ENCODE measurements at regions not wholly inside any gene's neighbourhood (a gene's known extent, or its start where the extent isn't known, plus 50 kb on each side); places are given as distances from the start of the nearest gene placed in this dataset.
"Not testable (repeated sequence)": the region's sequence is repeated elsewhere in the genome, so short reads cannot be mapped to it uniquely, and the experiment has no call there.

GRCh38 chr7:109834851-109835250 lies 1256.1 kb upstream of the LRRN3 start:
- no peak for DNase-seq

DNA sequence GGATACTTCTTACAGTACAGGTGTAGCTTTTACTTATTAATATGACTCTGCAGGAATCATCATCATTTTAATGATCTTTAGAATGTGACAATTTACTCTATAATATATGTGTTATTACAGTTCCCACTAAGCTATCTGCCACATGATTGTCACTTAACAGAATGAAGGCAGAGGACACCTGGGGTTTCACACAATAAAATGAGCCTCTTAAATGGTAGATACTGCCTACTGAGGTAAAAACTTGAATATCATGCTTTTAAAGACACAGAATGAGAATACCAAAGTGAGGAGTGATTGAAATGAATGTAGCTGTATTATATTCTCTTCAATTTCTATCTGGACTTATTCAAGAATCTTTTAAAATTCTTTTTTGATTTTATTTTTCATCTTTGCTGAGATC lies 1255.3 kb upstream of the LRRN3 start:
- DNase-seq = no peak

GRCh38 chr7:109836016-109836415 lies 1254.9 kb upstream of the LRRN3 start:
- DNase-seq = no peak

- DNase-seq = no peak
Observed at GRCh38 chr7:109842386-109842785, 1248.5 kb upstream of the LRRN3 start.

GRCh38 chr7:109844362-109844761 lies 1246.6 kb upstream of the LRRN3 start:
- DNase-seq = peak; percentile 9

- no peak for DNase-seq
Observed at GRCh38 chr7:109864230-109864629, 1226.7 kb upstream of the LRRN3 start.

DNA sequence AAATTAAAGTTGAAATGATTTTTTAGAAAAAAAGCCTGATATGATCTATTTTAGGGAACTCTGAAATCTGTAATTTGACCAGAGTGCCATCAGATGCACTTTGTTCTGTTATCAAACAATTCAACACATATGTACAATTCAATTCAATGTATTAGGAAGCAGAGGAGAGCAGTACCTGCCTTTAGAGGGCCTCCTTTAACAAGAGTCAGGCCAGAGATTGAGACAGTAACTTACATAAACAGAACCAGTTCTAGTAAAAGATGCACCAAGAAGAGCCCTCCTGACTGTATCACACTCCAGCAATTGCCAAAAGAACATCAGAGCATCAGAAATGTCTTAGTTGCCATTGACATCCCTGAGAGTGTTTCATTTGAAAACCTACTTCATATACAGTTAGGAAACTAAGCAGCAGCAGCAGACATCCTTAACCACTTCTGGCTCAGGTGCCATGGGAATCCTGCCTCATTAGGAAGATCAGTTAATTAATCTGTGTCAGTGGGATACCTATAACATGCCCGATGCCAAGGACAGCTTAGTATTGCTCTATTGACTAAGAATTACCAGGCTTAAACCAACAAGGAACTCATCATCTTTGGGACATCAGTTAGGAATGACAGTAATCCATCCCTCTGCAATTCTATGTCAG lies 1222.6 kb upstream of the LRRN3 start:
- DNase-seq = peak; percentile 6

DNA sequence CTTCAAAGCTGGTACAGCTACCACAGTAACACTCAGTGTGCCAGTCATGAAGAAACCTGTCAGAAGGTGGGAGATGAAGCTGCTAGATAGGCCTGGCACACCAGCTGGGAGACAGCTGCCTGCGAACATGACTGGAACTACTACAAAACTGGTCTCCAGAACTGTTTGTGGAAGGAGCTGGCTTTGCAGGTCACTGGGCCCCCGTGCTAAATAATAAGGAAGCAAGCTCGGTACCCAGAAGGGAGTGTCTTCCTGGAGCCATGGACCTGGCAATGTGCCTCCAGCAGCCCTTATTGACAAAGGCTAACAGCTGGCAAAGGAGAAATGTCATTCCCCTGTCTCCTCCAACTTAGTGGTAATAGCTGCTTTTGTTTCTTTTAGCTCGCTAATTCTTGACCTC lies 1217.6 kb upstream of the LRRN3 start:
- peak; percentile 8 for DNase-seq

DNA sequence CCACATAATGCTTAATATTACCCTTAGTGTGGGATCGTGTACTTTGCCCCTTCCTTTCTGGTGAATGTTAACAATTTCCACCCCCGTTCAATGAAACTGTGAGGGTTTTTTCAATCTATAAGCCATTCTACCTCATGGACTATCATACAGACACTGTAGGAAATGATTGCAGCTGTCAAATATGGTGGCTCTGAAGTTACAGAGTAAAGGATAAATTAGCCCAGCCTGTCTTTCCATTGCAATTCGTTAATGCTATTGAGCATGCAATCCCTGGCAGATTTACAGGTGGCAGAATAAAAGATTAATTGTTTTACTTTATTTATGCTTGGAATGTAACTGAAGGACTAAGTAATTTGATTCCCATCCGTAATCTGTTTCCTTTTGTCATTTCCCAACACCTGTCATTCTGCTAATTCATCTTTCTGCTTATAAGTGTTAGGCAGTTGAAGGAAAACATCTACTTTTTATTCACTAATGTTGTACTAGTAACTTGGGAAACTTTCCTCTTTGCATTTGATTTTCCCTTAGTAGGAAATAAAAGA lies 1211.6 kb upstream of the LRRN3 start:
- peak; percentile 63 for DNase-seq

DNA sequence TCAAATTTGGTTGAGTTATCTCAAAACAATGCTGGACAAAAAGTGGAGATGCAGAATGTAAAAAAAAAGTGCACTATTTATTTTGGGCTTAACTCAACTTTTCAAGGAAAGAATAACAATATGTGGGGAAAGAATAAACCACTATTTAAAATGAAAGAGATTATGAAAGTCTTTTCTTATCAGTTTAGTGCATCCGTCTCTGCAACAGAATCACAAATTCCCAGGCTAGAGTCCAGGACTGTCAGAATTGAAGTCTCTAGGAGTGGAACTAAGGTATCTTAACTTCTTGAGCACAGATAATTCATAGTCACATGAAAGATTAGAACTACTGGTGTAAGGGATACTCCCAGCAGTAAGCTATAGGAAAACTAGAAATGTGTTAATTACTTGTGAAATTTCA lies 1200.3 kb upstream of the LRRN3 start:
- no peak for DNase-seq

GRCh38 chr7:109893231-109893630 lies 1197.7 kb upstream of the LRRN3 start:
- no peak for DNase-seq

DNA sequence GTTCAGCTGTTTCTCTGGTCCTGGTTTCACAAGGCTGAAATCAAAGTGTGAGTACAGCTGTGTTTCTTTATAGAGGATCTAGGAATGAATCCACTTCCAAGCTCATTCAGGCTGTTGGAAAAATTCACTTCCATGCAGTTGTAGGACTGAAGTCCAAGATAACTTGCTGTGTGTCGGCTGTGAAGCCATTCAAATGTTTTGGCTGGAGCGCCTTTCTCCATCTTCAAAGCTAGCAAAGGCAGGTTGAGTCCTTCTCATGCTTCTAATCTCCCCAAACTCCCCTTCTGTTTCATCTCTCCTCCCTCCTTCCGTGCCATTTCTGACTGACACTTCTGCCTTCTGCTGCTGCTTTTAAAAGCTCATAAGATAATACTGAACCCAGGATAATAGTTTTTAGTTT lies 1195.4 kb upstream of the LRRN3 start:
- DNase-seq = no peak

DNA sequence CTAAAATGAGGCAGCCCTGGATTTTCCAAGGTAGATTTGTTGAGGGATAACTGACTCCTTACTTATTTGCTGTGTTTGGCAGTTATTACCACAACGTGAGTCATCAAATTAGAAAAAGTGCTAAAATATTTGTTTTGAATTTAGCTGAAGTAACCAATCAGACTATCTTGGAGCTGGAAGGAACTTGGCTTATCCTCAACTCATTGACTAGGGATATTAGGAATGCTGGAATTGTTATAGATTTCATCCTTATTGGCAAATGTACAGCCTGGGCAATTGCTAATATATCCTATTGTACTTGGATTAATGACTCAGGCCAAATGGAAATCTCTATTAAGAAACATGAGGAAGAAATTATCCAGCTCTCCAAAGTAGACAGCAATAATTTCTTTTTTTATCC lies 1189.0 kb upstream of the LRRN3 start:
- DNase-seq = no peak

- not testable (repeated sequence) for DNase-seq
Observed at GRCh38 chr7:109905368-109906065, 1185.4 kb upstream of the LRRN3 start.

GRCh38 chr7:109915670-109916069 lies 1175.3 kb upstream of the LRRN3 start:
- DNase-seq = no peak

GRCh38 chr7:109926738-109927137 lies 1164.2 kb upstream of the LRRN3 start:
- DNase-seq = no peak

DNA sequence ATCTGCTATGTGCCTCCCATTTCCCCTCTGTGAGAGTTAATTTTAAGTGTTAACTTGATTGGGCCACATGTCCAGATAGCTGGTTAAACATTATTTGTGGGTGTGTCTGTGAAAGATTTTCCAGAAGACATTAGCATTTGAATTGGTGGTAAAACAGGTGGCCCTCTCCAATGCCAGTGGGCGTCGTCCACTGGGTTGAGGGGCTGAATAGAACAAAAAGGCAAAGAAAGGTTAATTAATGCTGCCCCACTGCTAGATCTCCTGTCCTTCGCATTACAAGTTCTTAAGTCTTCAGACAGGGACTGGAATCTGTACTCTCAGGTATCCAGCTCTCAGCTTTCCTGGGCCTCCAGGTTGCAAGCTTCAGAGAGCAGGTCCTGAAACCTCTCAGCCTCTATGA lies 1160.9 kb upstream of the LRRN3 start:
- no peak for DNase-seq

DNA sequence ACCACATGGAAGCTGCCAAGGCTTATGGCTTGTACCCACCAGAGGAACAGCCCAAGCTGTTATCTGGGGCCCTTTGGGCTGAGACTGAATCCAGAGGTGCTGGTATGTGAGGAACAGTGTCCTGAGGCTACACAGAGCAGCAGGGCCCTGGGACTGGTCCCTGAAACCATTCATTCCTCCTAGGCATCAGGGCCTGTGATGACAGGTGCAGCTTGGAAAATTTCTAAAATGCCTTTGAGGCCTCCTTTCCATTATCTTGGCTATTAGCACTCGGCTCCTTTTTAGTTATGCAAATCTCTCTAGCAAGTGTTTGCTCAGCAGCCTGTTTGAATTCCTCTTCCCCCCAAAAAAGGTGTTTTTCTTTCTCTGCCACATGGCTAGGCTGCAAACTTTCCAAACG lies 1151.7 kb upstream of the LRRN3 start:
- DNase-seq = no peak

DNA sequence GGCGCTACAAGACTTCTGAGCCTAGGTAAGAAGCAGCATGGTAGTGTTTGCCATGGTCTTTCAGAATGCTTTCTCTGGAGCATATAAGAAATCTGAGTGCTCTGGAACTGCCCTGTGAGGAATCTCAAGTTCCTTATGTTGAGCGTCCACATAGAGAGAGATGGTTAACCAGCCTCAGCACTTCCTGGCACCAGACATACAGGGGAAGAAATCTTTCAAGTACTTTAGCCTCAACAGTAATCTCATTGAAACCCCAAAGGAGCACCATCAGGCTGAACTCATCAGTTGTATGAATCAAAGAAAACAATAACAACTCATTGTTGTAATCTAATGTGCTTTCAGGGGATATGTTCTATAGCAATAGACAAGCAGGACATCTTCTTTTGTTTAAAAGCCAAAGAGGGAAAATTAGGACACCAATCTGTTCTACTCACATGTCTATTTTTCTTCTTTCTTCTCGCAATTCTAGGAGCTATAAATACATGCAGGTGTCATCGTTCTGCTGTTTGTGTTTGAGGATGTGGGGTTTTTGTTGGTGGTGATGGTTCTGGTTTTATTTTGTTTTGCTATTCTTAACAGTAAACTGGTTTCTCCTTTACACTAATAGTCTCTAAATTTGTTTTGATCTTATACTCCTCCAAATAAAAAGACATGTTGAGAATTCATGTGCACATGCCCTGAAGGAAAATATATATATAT lies 1145.0 kb upstream of the LRRN3 start:
- DNase-seq = no peak

- DNase-seq = peak; percentile 32
Observed at GRCh38 chr7:109950256-109950655, 1140.7 kb upstream of the LRRN3 start.

DNA sequence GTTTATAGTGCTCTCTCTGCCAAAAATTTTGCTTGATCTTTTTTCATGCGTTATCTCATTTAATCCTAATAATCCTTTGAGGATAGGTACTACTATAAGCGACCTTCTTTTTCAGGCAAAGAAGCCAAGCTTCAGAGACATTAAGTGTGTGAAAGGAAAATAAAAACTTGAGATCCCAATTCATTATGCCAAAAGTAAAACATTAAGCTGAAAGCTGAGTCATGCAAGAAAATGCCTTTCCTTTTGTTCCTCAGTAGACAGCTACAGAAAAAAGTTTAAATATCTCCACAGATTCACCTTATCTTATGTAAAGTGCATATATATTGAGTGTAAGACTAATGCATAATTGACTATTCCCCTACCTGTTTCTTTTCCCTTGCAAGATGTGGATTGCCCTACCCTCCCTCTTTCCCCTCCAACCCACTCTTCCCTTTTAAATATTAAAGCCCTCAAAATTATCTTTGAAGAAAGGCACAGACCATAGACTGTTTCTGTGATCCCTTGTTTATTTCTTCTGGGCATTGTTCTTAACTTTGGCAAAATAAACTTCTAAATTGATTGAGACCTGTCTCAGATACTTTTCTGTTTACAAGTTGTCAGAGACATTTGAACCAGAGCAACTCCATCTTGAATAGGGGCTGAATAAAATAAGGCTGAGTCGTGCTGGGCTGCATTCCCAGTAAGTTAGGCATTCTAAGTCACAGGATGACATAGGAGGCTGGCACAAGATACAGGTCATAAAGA lies 1139.9 kb upstream of the LRRN3 start:
- no peak for DNase-seq

- no peak for DNase-seq
Observed at GRCh38 chr7:109951565-109951928, 1139.4 kb upstream of the LRRN3 start.

DNA sequence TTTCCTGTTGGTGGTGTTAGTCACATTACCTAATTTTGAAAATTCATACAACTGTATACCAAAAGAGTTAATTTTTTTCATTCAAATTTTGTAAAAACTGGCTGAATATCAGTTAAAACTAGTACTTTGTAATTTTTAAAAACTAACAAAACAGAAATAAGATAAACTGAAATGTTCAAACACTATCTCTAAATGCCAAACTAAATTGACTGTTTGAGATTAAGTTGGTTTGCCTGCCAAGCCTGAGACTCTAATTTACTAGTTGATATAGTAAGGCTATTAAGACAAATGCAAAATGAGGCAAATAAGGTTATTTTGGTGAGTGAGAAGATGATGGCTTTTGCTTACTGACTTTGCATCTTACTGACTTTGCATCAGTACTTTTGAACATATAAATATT lies 1134.9 kb upstream of the LRRN3 start:
- no peak for DNase-seq

All from NCI-H510A treated with DMSO at 0.1 percent for 48 hours (cell line).